ENCODE measurements at regions not wholly inside any gene's neighbourhood (a gene's known extent, or its start where the extent isn't known, plus 50 kb on each side); places are given as distances from the start of the nearest gene placed in this dataset.

GRCh38 chr12:60997869-60998378, 1262.3 kb upstream of the USP15 start:
- H3K79me2 ChIP-seq (ENCODE audit: control insufficient read depth in 1 of 2, insufficient read depth in 2 of 2, low read length in 2 of 2) = no peaks in the 10 kb centered on the region
- H3K23ac ChIP-seq (ENCODE audit: insufficient read length) = no peak overlapping the region
- DNase-seq (ENCODE audit: low read depth in 1 of 2, low spot score in 2 of 2) = no peak
- H3K9ac ChIP-seq (replicated peaks in 1 of 4; ENCODE audit: extremely low read depth in 1 of 4, low read depth in 3 of 4, low read length in 3 of 4) = no peak overlapping the region
- ChIA-PET CTCF (ENCODE audit: partially characterized antibody) (interaction anchor here (0.6 kb wide), 1 partner anchor 13 kb away, joined by 3 read pairs; no protein-coding TSS in a partner anchor), POLR2A (ENCODE audit: partially characterized antibody) (no interaction called here)
- H3K4me3 ChIP-seq (ENCODE audit: extremely low read depth in 1 of 4, insufficient read depth in 2 of 4, low read depth in 3 of 4, low read length in 4 of 4) = no peak overlapping the region
- H3K79me1 ChIP-seq (ENCODE audit: low read depth, low read length) = no peaks in the 10 kb centered on the region
- no peak overlapping the region for H2BK20ac ChIP-seq (ENCODE audit: low read length)
- no peak overlapping the region for H3K18ac ChIP-seq (ENCODE audit: extremely low read depth, low read length)
- H2BK15ac ChIP-seq (ENCODE audit: low read length) = no peak overlapping the region
- H2BK5ac ChIP-seq (ENCODE audit: low read depth, low read length) = no peak overlapping the region
- H4K91ac ChIP-seq (replicated peaks; ENCODE audit: insufficient read length, low read length) = no peak overlapping the region
- H3K36me3 ChIP-seq (ENCODE audit: control insufficient read depth in 2 of 4, insufficient read depth in 4 of 4, low read length in 3 of 4) = no peaks in the 10 kb centered on the region
- no peak overlapping the region for H4K5ac ChIP-seq (ENCODE audit: insufficient read length, low read depth, low read length)
- H3K23me2 ChIP-seq (ENCODE audit: low read depth, low read length) = no peaks in the 10 kb centered on the region
- no peak overlapping the region for H3K4me2 ChIP-seq (ENCODE audit: insufficient read depth in 1 of 2, low read depth in 2 of 2, low read length in 2 of 2)
- H3K56ac ChIP-seq (replicated peaks; ENCODE audit: insufficient read length, low read depth, low read length) = no peak overlapping the region
- H2AFZ ChIP-seq (ENCODE audit: low read length) = no peak overlapping the region
- H3K9me3 ChIP-seq (ENCODE audit: insufficient read depth in 2 of 2, low read depth in 1 of 2, low read length in 1 of 2) = no peaks in the 10 kb centered on the region
- H3K14ac ChIP-seq (ENCODE audit: insufficient read length) = no peak overlapping the region
- FAIRE-seq = no peak
- WGBS, 2 experiments (ENCODE audit: extremely low coverage in 1 of 2, insufficient coverage in 1 of 2, insufficient read length in 1 of 2, insufficient replicate concordance in 2 of 2, low coverage in 1 of 2, low lambda C conversion rate in 2 of 2, missing lambda C conversion rate in 1 of 2) = 100% methylated on average over 1 of the region's 1 CpG; no CpG with 5 or more reads in 1 of the 2 experiments
- no peak overlapping the region for H4K8ac ChIP-seq (ENCODE audit: extremely low read depth, insufficient read depth, low read length)
- H3K27ac ChIP-seq (ENCODE audit: low read depth, low read length) = no peak overlapping the region
- no peaks in the 10 kb centered on the region for H4K20me1 ChIP-seq (replicated peaks in 1 of 2; ENCODE audit: control insufficient read depth in 1 of 2, insufficient read depth in 2 of 2, low read length in 2 of 2)
- TF ChIP-seq JUND (IDR thresholded peaks at IDR 0.05; ENCODE audit: low read length) = no peak
- no peak for TF ChIP-seq MAX (IDR thresholded peaks at IDR 0.05)
- TF ChIP-seq SIX5 (IDR thresholded peaks at IDR 0.05; ENCODE audit: low read depth, low read length) = no peak
- no peak for TF ChIP-seq BCL11A (IDR thresholded peaks at IDR 0.05; ENCODE audit: low read depth in 2 of 2, low read length in 2 of 2)
- no peak for TF ChIP-seq CBX8 (IDR thresholded peaks at IDR 0.05; ENCODE audit: borderline replicate concordance, low read depth, low read length)
- TF ChIP-seq PHF8 (conservative IDR thresholded peaks at IDR 0.05; ENCODE audit: low read depth, low read length) = no peak
- no peak for TF ChIP-seq YY1 (IDR thresholded peaks at IDR 0.05; ENCODE audit: low read depth, low read length)
- TF ChIP-seq BACH1 (IDR thresholded peaks at IDR 0.05; ENCODE audit: low read length) = no peak
- no peak for TF ChIP-seq SP4 (IDR thresholded peaks at IDR 0.05; ENCODE audit: low read length)
- no peak for TF ChIP-seq EGR1 (IDR thresholded peaks at IDR 0.05; ENCODE audit: borderline replicate concordance, low read depth, low read length)
- no peak for TF ChIP-seq USF2 (IDR thresholded peaks at IDR 0.05; ENCODE audit: low read length)
- no peak overlapping the region for H2BK120ac ChIP-seq (replicated peaks; ENCODE audit: low read depth, low read length)
- no peak overlapping the region for H3K4ac ChIP-seq (replicated peaks; ENCODE audit: insufficient read length, low read depth, low read length)
- H3K4me1 ChIP-seq (replicated peaks in 1 of 4; ENCODE audit: control insufficient read depth in 3 of 4, insufficient read depth in 4 of 4, low read length in 3 of 4) = no peaks in the 10 kb centered on the region
- H3K27me3 ChIP-seq (replicated peaks in 1 of 4; ENCODE audit: control insufficient read depth in 3 of 4, extremely low read depth in 1 of 4, insufficient read depth in 3 of 4, low read length in 3 of 4) = no peaks in the 10 kb centered on the region
- no peak overlapping the region for H2BK12ac ChIP-seq (ENCODE audit: low read depth, low read length)
- no peak overlapping the region for H2AK5ac ChIP-seq (ENCODE audit: low read depth, low read length)
